HL-60 (cell line): ENCODE measurements at regions not wholly inside any gene's neighbourhood (a gene's known extent, or its start where the extent isn't known, plus 50 kb on each side); places are given as distances from the start of the nearest gene placed in this dataset.

Source experiments
- DNase-seq, 2 experiments: peaks; one replicate each; pipeline ENCODE4 v3.0.0-alpha.2; 2010 to 2020; ENCODE audit warnings: low read depth in 1 of 2, low spot score in 1 of 2
- H3K27ac ChIP-seq: fragments of 250-450 bp; sonication (Bioruptor Pico); replicated peaks from 2 replicates; pipeline ENCODE4 v1.5.1; 2020; ENCODE audit warnings: mild to moderate bottlenecking, moderate library complexity
- H3K27me3 ChIP-seq: fragments of 250-450 bp; sonication (Bioruptor Pico); 2 replicates; pipeline ENCODE4 v1.5.1; 2021; ENCODE audit warnings: mild to moderate bottlenecking, moderate library complexity; ENCODE audit not compliant: insufficient read depth, poor library complexity, severe bottlenecking
- H3K4me3 ChIP-seq: replicated peaks from 2 replicates; pipeline ENCODE4 v1.5.1; 2011; ENCODE audit warnings: mild to moderate bottlenecking, control low read depth, low read length; ENCODE audit not compliant: insufficient read depth
- GABPA ChIP-seq: IDR thresholded peaks from 2 replicates; pipeline ENCODE4 v1.6.1; 2012; ENCODE audit warnings: low read depth
- POLR2AphosphoS5 ChIP-seq: IDR thresholded peaks from 2 replicates; pipeline ENCODE4 v1.6.1; 2012; ENCODE audit warnings: low read depth
- SPI1 ChIP-seq: IDR thresholded peaks from 2 replicates; pipeline ENCODE4 v1.6.1; 2012; ENCODE audit warnings: low read depth, mild to moderate bottlenecking, borderline replicate concordance
- TF ChIP-seq, protein P1 (sequence below): IDR thresholded peaks from one replicate; pipeline ENCODE4 v1.5.1; 2011; ENCODE audit warnings: low read length, control low read depth, inconsistent platforms; ENCODE audit not compliant: insufficient read depth
- TF ChIP-seq, protein P2 (sequence below): IDR thresholded peaks from 2 replicates; pipeline ENCODE4 v1.6.1; 2012; ENCODE audit warnings: low read depth; ENCODE audit not compliant: insufficient replicate concordance

DNA sequence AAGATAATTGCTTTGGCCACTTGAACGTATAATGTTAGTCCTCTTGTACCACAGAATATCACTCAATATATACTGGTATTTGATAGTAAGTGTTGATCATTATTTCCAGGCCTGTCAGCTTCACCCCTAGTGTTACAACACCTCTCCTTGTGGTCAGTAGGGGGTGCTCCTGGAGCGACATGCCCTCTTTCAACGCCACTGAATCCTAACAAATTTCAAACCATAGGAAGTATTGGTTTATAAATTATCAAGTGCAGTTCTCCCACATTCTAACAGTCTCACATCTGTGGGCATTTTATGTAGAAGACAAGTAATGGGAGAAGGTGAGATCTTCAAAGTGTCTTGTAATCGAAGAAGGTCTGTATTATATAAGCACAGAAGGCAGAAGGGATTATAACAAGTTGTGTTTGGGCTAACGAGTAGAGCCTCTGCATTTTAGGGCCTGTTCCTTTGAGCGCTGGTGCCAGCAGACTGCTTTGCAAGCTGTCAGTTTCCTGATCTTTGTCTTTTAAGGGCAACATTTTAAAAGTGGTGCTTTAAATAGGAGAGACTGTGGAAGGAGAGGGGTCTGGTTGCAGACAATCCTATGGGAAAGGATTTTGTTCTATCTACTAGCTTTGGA is 57.1 kb upstream of the CEP162 start:
- Histone ChIP-seq H3K27ac (no peak overlapping the region), H3K4me3 (no peak overlapping the region), H3K27me3 (no peaks in the 10 kb centered on the region)
- peak in 1 of 2 experiments; percentile 2 for DNase-seq
- TF ChIP-seq GABPA (no peak), POLR2AphosphoS5 (no peak), SPI1 (no peak)
- TF ChIP-seq, protein P1, sequence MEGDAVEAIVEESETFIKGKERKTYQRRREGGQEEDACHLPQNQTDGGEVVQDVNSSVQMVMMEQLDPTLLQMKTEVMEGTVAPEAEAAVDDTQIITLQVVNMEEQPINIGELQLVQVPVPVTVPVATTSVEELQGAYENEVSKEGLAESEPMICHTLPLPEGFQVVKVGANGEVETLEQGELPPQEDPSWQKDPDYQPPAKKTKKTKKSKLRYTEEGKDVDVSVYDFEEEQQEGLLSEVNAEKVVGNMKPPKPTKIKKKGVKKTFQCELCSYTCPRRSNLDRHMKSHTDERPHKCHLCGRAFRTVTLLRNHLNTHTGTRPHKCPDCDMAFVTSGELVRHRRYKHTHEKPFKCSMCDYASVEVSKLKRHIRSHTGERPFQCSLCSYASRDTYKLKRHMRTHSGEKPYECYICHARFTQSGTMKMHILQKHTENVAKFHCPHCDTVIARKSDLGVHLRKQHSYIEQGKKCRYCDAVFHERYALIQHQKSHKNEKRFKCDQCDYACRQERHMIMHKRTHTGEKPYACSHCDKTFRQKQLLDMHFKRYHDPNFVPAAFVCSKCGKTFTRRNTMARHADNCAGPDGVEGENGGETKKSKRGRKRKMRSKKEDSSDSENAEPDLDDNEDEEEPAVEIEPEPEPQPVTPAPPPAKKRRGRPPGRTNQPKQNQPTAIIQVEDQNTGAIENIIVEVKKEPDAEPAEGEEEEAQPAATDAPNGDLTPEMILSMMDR = no peak
- TF ChIP-seq, protein P2, sequence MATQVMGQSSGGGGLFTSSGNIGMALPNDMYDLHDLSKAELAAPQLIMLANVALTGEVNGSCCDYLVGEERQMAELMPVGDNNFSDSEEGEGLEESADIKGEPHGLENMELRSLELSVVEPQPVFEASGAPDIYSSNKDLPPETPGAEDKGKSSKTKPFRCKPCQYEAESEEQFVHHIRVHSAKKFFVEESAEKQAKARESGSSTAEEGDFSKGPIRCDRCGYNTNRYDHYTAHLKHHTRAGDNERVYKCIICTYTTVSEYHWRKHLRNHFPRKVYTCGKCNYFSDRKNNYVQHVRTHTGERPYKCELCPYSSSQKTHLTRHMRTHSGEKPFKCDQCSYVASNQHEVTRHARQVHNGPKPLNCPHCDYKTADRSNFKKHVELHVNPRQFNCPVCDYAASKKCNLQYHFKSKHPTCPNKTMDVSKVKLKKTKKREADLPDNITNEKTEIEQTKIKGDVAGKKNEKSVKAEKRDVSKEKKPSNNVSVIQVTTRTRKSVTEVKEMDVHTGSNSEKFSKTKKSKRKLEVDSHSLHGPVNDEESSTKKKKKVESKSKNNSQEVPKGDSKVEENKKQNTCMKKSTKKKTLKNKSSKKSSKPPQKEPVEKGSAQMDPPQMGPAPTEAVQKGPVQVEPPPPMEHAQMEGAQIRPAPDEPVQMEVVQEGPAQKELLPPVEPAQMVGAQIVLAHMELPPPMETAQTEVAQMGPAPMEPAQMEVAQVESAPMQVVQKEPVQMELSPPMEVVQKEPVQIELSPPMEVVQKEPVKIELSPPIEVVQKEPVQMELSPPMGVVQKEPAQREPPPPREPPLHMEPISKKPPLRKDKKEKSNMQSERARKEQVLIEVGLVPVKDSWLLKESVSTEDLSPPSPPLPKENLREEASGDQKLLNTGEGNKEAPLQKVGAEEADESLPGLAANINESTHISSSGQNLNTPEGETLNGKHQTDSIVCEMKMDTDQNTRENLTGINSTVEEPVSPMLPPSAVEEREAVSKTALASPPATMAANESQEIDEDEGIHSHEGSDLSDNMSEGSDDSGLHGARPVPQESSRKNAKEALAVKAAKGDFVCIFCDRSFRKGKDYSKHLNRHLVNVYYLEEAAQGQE = no peak

- no peak overlapping the region for H3K27ac ChIP-seq
- DNase-seq = no peak
- TF ChIP-seq, protein P1 = no peak
- TF ChIP-seq POLR2AphosphoS5 = no peak
- TF ChIP-seq, protein P2 = no peak
- H3K27me3 ChIP-seq = no peaks in the 10 kb centered on the region
- H3K4me3 ChIP-seq = no peak overlapping the region
Measured at GRCh38 chr6:84282550-84282949, 55.1 kb upstream of the CEP162 start.

DNA sequence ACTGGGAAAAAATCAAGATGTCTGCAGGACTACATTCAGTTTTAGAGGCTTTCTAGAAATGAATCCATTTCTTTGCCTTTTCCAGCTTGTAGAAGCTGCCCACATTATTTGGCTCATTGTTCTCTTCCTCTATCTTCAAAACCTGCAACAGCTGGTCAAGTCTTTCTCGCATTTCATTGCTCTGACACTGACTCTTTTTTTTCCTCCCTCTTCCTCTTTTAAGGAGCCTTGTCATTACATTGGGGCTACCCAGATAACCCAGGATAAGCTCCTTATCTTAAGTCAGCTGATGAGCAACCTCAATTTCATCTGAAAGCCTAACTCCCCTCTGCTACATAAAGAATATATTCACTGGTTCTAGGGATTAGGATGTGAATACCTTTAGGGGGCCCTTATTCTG is 53.2 kb upstream of the CEP162 start:
- no peak for DNase-seq

More for the DNA sequence above, 53.2 kb upstream of the CEP162 start:
- no peak for TF ChIP-seq POLR2AphosphoS5
- TF ChIP-seq, protein P2 = no peak
- no peak for TF ChIP-seq GABPA
- TF ChIP-seq SPI1 = no peak
- TF ChIP-seq, protein P1 = no peak
- Histone ChIP-seq H3K27ac (no peak overlapping the region), H3K4me3 (no peak overlapping the region), H3K27me3 (no peaks in the 10 kb centered on the region)
